ENCODE measurements at regions not wholly inside any gene's neighbourhood (a gene's known extent, or its start where the extent isn't known, plus 50 kb on each side); places are given as distances from the start of the nearest gene placed in this dataset.

DNA sequence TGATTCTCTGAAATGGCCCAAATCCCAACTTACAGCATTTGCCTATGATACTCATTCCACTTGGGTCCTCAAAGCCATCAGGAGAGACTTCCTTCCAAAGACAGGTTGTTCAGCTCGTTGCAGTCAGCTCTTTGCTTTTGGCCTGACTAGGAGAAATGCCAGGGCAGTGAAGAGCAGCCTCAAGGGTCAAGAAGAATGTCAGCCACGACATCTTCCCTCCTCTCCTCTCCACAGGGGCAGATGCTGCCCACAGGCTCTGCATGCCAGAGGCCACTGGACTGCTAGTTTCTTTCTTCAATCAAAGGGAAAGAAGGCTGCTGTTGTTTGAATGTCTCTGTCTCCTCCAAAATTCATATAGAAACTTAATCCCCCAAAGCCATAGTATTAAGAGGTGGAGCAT lies 201.7 kb upstream of the PFN2 start:
- Histone ChIP-seq H2AK5ac (ENCODE audit: low read depth, low read length) (no peak overlapping the region), H3K4me2 (ENCODE audit: insufficient read depth, low read length, poor library complexity, severe bottlenecking) (no peak overlapping the region), H3K36me3 (replicated peaks in 1 of 2; ENCODE audit: control insufficient read depth in 2 of 2, insufficient read depth in 2 of 2, low read length in 2 of 2) (no peaks in the 10 kb centered on the region), H3K4me3 (ENCODE audit: low read length in 2 of 2) (no peak overlapping the region), H3K18ac (ENCODE audit: low read length) (no peak overlapping the region), H3K23ac (ENCODE audit: low read depth, low read length, poor library complexity) (no peak overlapping the region), H3K79me1 (ENCODE audit: low read depth, low read length) (no peaks in the 10 kb centered on the region), H2BK5ac (ENCODE audit: low read length) (no peak overlapping the region), H4K8ac (ENCODE audit: low read depth, low read length) (no peak overlapping the region), H3K4ac (ENCODE audit: low read length) (no peak overlapping the region), H3K4me1 (ENCODE audit: control insufficient read depth in 2 of 2, insufficient read depth in 1 of 2, low read depth in 1 of 2, low read length in 2 of 2) (peaks cover 3 to 4% of the 10 kb centered on the region in 2 donors), H2BK15ac (ENCODE audit: low read length) (no peak overlapping the region), H3K27ac (replicated peaks; ENCODE audit: low read length) (no peak overlapping the region), H3K9me3 (replicated peaks in 1 of 2; ENCODE audit: control insufficient read depth in 2 of 2, insufficient read depth in 1 of 2, low read depth in 1 of 2, low read length in 2 of 2) (no peaks in the 10 kb centered on the region), H2AFZ (ENCODE audit: low read length) (peak overlapping the region; percentile 20), H2BK12ac (ENCODE audit: low read length) (no peak overlapping the region), H3K27me3 (ENCODE audit: control insufficient read depth in 3 of 3, insufficient read depth in 3 of 3, low read depth in 1 of 3, low read length in 3 of 3) (no peaks in the 10 kb centered on the region), H4K91ac (ENCODE audit: low read depth, low read length, poor library complexity) (no peak overlapping the region), H3K9ac (ENCODE audit: low read depth, low read length, poor library complexity) (no peak overlapping the region), H2BK120ac (ENCODE audit: low read depth, low read length) (no peak overlapping the region), H3K14ac (ENCODE audit: low read length) (no peak overlapping the region)
- WGBS, 2 donors (ENCODE audit: extremely low coverage in 2 of 2, insufficient read length in 2 of 2, insufficient replicate concordance in 1 of 2): no CpG with 5 or more reads among the region's 2 CpGs
- DNase-seq (ENCODE audit: low spot score): no peak

DNA sequence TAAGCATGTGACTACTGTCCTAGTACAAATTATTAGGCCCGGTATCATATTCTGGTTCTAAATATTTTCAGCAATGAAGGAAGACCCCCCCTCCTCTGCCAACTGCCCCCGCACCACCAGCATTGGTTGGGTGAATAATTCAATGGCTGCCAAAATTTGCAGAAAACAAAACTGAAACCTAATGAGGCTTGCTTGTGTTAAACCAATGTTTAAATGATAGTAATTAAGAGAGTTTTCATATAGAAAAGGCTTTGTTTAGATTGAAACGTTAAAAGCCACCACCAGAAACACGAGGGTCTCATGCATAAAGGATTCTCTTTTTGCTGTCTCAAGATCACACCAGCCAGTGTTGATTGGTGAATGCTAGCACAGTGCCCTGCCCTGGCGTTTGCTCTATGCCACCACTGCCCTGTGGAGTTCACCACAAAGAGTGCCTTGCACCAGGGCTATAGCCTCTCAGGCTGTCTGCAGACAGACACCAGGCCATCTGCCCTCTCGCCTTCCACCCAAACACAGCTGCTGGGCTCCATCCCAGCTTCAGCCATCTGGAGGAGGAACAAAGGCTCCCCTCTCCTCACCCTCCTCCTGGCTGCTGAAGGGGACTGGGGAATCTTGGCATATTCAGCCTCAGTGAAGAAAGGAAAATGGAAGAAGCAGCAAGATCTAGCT lies 200.3 kb upstream of the PFN2 start:
- Histone ChIP-seq H3K4me2 (ENCODE audit: insufficient read depth, low read length, poor library complexity, severe bottlenecking) (no peak overlapping the region), H2BK5ac (ENCODE audit: low read length) (no peak overlapping the region), H2BK120ac (ENCODE audit: low read depth, low read length) (no peak overlapping the region), H2AK5ac (ENCODE audit: low read depth, low read length) (no peak overlapping the region), H3K79me1 (ENCODE audit: low read depth, low read length) (no peaks in the 10 kb centered on the region), H2AFZ (ENCODE audit: low read length) (peak overlapping the region; percentile 65), H3K4ac (ENCODE audit: low read length) (no peak overlapping the region), H3K36me3 (replicated peaks in 1 of 2; ENCODE audit: control insufficient read depth in 2 of 2, insufficient read depth in 2 of 2, low read length in 2 of 2) (no peaks in the 10 kb centered on the region), H3K4me3 (ENCODE audit: low read length in 2 of 2) (no peak overlapping the region), H3K18ac (ENCODE audit: low read length) (no peak overlapping the region), H3K27me3 (ENCODE audit: control insufficient read depth in 3 of 3, insufficient read depth in 3 of 3, low read depth in 1 of 3, low read length in 3 of 3) (no peaks in the 10 kb centered on the region), H4K8ac (ENCODE audit: low read depth, low read length) (no peak overlapping the region), H3K23ac (ENCODE audit: low read depth, low read length, poor library complexity) (no peak overlapping the region), H3K9me3 (replicated peaks in 1 of 2; ENCODE audit: control insufficient read depth in 2 of 2, insufficient read depth in 1 of 2, low read depth in 1 of 2, low read length in 2 of 2) (no peaks in the 10 kb centered on the region), H2BK12ac (ENCODE audit: low read length) (no peak overlapping the region), H3K14ac (ENCODE audit: low read length) (no peak overlapping the region), H3K4me1 (ENCODE audit: control insufficient read depth in 2 of 2, insufficient read depth in 1 of 2, low read depth in 1 of 2, low read length in 2 of 2) (peaks cover 3 to 4% of the 10 kb centered on the region in 2 donors), H3K27ac (replicated peaks; ENCODE audit: low read length) (no peak overlapping the region), H4K91ac (ENCODE audit: low read depth, low read length, poor library complexity) (no peak overlapping the region), H2BK15ac (ENCODE audit: low read length) (no peak overlapping the region), H3K9ac (ENCODE audit: low read depth, low read length, poor library complexity) (peak overlapping the region; percentile 4)
- DNase-seq (ENCODE audit: low spot score): no peak
- no CpG with 5 or more reads among the region's 6 CpGs for WGBS, 2 donors (ENCODE audit: extremely low coverage in 2 of 2, insufficient read length in 2 of 2, insufficient replicate concordance in 1 of 2)

DNA sequence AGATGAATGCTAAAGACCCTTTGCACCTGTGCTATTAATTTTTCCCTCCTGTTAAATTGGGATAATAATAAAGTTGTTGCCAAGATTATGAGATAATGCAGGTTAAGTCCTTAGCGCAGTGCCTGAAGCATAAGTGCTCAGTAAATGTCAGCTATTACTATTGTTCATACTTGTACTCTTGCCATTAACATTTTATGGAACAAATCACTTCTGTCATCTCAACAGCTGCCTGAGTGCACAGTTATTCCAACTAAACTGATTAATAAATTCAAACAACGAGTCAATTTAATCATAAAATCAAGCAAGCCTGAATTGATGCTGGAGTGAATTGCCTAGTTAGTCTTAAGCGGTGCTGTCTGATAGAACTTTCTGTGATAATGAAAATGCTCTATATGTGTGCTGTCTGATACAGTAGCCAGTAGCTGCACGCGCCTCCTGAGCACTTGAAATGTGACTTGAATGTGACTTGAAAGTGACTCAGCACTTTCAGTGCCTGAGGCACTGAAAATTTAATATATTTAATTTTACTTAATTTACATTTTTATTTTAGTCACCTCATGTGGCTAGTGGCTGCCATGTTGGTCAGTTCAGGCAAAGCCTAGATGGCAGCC lies 198.7 kb upstream of the PFN2 start:
- H2AK5ac ChIP-seq (ENCODE audit: low read depth, low read length): no peak overlapping the region

DNA sequence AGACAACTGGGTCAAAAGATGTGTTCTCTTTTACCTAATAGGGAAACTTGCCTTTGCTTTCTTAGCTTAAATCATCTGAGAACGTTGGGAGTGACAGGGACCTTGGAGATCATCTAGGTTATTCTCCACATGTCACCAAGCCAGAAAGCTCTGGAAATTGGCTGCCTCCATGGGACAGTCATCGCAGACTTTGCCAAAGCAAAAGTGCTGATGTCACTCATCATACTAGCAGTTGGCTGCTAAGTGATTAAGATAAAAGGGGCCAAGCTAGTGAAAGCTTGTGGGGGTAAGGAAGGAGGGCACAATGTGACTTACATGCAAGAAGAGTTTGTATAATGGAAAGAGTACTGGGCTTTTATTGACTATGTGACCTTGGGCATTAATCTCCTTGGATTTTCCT lies 198.0 kb upstream of the PFN2 start:
- H3K4me3 ChIP-seq (ENCODE audit: low read length in 2 of 2): no peak overlapping the region
- H3K9me3 ChIP-seq (replicated peaks in 1 of 2; ENCODE audit: control insufficient read depth in 2 of 2, insufficient read depth in 1 of 2, low read depth in 1 of 2, low read length in 2 of 2): no peaks in the 10 kb centered on the region
- H3K4me2 ChIP-seq (ENCODE audit: insufficient read depth, low read length, poor library complexity, severe bottlenecking): no peak overlapping the region
- no peak overlapping the region for H3K9ac ChIP-seq (ENCODE audit: low read depth, low read length, poor library complexity)
- H2AFZ ChIP-seq (ENCODE audit: low read length): no peak overlapping the region
- no peak overlapping the region for H2BK15ac ChIP-seq (ENCODE audit: low read length)
- H4K8ac ChIP-seq (ENCODE audit: low read depth, low read length): no peak overlapping the region
- H2BK120ac ChIP-seq (ENCODE audit: low read depth, low read length): no peak overlapping the region
- WGBS, 2 donors (ENCODE audit: extremely low coverage in 2 of 2, insufficient read length in 2 of 2, insufficient replicate concordance in 1 of 2): no CpG with 5 or more reads among the region's 2 CpGs
- H3K18ac ChIP-seq (ENCODE audit: low read length): no peak overlapping the region
- H3K23ac ChIP-seq (ENCODE audit: low read depth, low read length, poor library complexity): no peak overlapping the region
- H3K4me1 ChIP-seq (ENCODE audit: control insufficient read depth in 2 of 2, insufficient read depth in 1 of 2, low read depth in 1 of 2, low read length in 2 of 2): peaks cover 0 to 2% of the 10 kb centered on the region in 2 donors
- H2AK5ac ChIP-seq (ENCODE audit: low read depth, low read length): no peak overlapping the region
- H2BK12ac ChIP-seq (ENCODE audit: low read length): no peak overlapping the region
- H3K14ac ChIP-seq (ENCODE audit: low read length): no peak overlapping the region
- no peak overlapping the region for H2BK5ac ChIP-seq (ENCODE audit: low read length)
- no peak overlapping the region for H3K4ac ChIP-seq (ENCODE audit: low read length)
- H3K27ac ChIP-seq (replicated peaks; ENCODE audit: low read length): no peak overlapping the region
- H3K79me1 ChIP-seq (ENCODE audit: low read depth, low read length): no peaks in the 10 kb centered on the region
- no peaks in the 10 kb centered on the region for H3K36me3 ChIP-seq (replicated peaks in 1 of 2; ENCODE audit: control insufficient read depth in 2 of 2, insufficient read depth in 2 of 2, low read length in 2 of 2)
- no peak overlapping the region for H4K91ac ChIP-seq (ENCODE audit: low read depth, low read length, poor library complexity)
- DNase-seq (ENCODE audit: low spot score): no peak
- no peaks in the 10 kb centered on the region for H3K27me3 ChIP-seq (ENCODE audit: control insufficient read depth in 3 of 3, insufficient read depth in 3 of 3, low read depth in 1 of 3, low read length in 3 of 3)

More for the DNA sequence above, 198.7 kb upstream of the PFN2 start:
- Histone ChIP-seq H3K36me3 (replicated peaks in 1 of 2; ENCODE audit: control insufficient read depth in 2 of 2, insufficient read depth in 2 of 2, low read length in 2 of 2) (no peaks in the 10 kb centered on the region), H3K9me3 (replicated peaks in 1 of 2; ENCODE audit: control insufficient read depth in 2 of 2, insufficient read depth in 1 of 2, low read depth in 1 of 2, low read length in 2 of 2) (no peaks in the 10 kb centered on the region), H3K14ac (ENCODE audit: low read length) (no peak overlapping the region), H2BK120ac (ENCODE audit: low read depth, low read length) (no peak overlapping the region), H2BK12ac (ENCODE audit: low read length) (no peak overlapping the region), H4K8ac (ENCODE audit: low read depth, low read length) (no peak overlapping the region), H2BK5ac (ENCODE audit: low read length) (no peak overlapping the region), H2AFZ (ENCODE audit: low read length) (no peak overlapping the region), H3K9ac (ENCODE audit: low read depth, low read length, poor library complexity) (no peak overlapping the region), H3K27ac (replicated peaks; ENCODE audit: low read length) (no peak overlapping the region), H2BK15ac (ENCODE audit: low read length) (no peak overlapping the region), H3K4ac (ENCODE audit: low read length) (no peak overlapping the region), H3K79me1 (ENCODE audit: low read depth, low read length) (no peaks in the 10 kb centered on the region), H4K91ac (ENCODE audit: low read depth, low read length, poor library complexity) (no peak overlapping the region), H3K4me3 (ENCODE audit: low read length in 2 of 2) (no peak overlapping the region), H3K18ac (ENCODE audit: low read length) (no peak overlapping the region), H3K4me1 (ENCODE audit: control insufficient read depth in 2 of 2, insufficient read depth in 1 of 2, low read depth in 1 of 2, low read length in 2 of 2) (peaks cover 3 to 4% of the 10 kb centered on the region in 2 donors), H3K27me3 (ENCODE audit: control insufficient read depth in 3 of 3, insufficient read depth in 3 of 3, low read depth in 1 of 3, low read length in 3 of 3) (no peaks in the 10 kb centered on the region), H3K23ac (ENCODE audit: low read depth, low read length, poor library complexity) (no peak overlapping the region), H3K4me2 (ENCODE audit: insufficient read depth, low read length, poor library complexity, severe bottlenecking) (no peak overlapping the region)
- WGBS, 2 donors (ENCODE audit: extremely low coverage in 2 of 2, insufficient read length in 2 of 2, insufficient replicate concordance in 1 of 2): no CpG with 5 or more reads among the region's 5 CpGs
- no peak for DNase-seq (ENCODE audit: low spot score)
